Smooth muscle cell (in vitro differentiated cells): ENCODE measurements at regions not wholly inside any gene's neighbourhood (a gene's known extent, or its start where the extent isn't known, plus 50 kb on each side); places are given as distances from the start of the nearest gene placed in this dataset.

Experiments
- DNase-seq: peaks from one replicate; lab custom pipeline; 2025; ENCODE audit not compliant: unreplicated experiment; lab: John Stamatoyannopoulos, UW
- H2AFZ ChIP-seq: fragments of 200-600 bp; sonication (generic); 2 replicates; pipeline ENCODE4 v1.6.0; 2016; ENCODE audit warnings: antibody characterized with exemption, low read depth, mild to moderate bottlenecking
- H3F3A ChIP-seq: fragments of 200-600 bp; sonication (generic); 2 replicates; pipeline ENCODE4 v1.6.0; 2017; ENCODE audit warnings: antibody characterized with exemption, low read depth
- H3K27ac ChIP-seq: fragments of 200-600 bp; sonication (generic); 2 replicates; pipeline ENCODE4 v1.5.1; 2016; ENCODE audit warnings: low read depth, mild to moderate bottlenecking
- H3K27me3 ChIP-seq: fragments of 200-600 bp; sonication (generic); 2 replicates; pipeline ENCODE4 v1.6.1; 2016; ENCODE audit warnings: low read depth, mild to moderate bottlenecking
- H3K36me3 ChIP-seq: fragments of 200-600 bp; sonication (generic); 2 replicates; pipeline ENCODE4 v1.5.1; 2016; ENCODE audit warnings: low read depth
- H3K4me1 ChIP-seq: fragments of 200-600 bp; sonication (generic); 2 replicates; pipeline ENCODE4 v1.5.1; 2016; ENCODE audit warnings: low read depth
- H3K4me2 ChIP-seq: fragments of 200-600 bp; sonication (generic); 2 replicates; pipeline ENCODE4 v1.6.0; 2016; ENCODE audit warnings: mild to moderate bottlenecking
- H3K4me3 ChIP-seq: fragments of 200-600 bp; sonication (generic); 2 replicates; pipeline ENCODE4 v1.5.1; 2016; ENCODE audit warnings: mild to moderate bottlenecking
- H3K79me2 ChIP-seq: fragments of 200-600 bp; sonication (generic); 2 replicates; pipeline ENCODE4 v1.6.0; 2016; ENCODE audit warnings: low read depth, mild to moderate bottlenecking
- H3K9ac ChIP-seq: fragments of 200-600 bp; sonication (generic); 2 replicates; pipeline ENCODE4 v1.6.0; 2016; ENCODE audit warnings: low read depth
- H3K9me3 ChIP-seq: fragments of 200-600 bp; sonication (generic); replicated peaks from 2 replicates; pipeline ENCODE4 v1.5.1; 2016; ENCODE audit warnings: low read depth
- H4K20me1 ChIP-seq: fragments of 200-600 bp; sonication (generic); 2 replicates; pipeline ENCODE4 v1.6.0; 2016; ENCODE audit warnings: low read depth
- CTCF ChIP-seq: fragments of 200-600 bp; sonication (generic); IDR thresholded peaks from 2 replicates; pipeline ENCODE4 v1.5.1; 2017; ENCODE audit warnings: borderline replicate concordance, mild to moderate bottlenecking, antibody characterized with exemption; ENCODE audit not compliant: insufficient read depth, poor library complexity, severe bottlenecking
- WGBS: methylation state at CpG from one replicate; pipeline ENCODE4 v1.1.7; 2016; ENCODE audit warnings: low lambda C conversion rate; 5-methylcytosine and 5-hydroxymethylcytosine counted together

- no peak overlapping the region for H3K4me2 ChIP-seq
- H3K4me1 ChIP-seq = no peaks in the 10 kb centered on the region
- 68% methylated on average over 1 of the region's 1 CpG for WGBS
- no peaks in the 10 kb centered on the region for H4K20me1 ChIP-seq
- no peaks in the 10 kb centered on the region for H3K9me3 ChIP-seq
- H3F3A ChIP-seq = no peaks in the 10 kb centered on the region
- no peak overlapping the region for H3K9ac ChIP-seq
- no peak overlapping the region for H3K27ac ChIP-seq
- no peak overlapping the region for H2AFZ ChIP-seq
- no peaks in the 10 kb centered on the region for H3K36me3 ChIP-seq
- TF ChIP-seq CTCF = no peak
- H3K4me3 ChIP-seq = no peak overlapping the region
- H3K27me3 ChIP-seq = peaks cover 39% of the 10 kb centered on the region
- H3K79me2 ChIP-seq = no peaks in the 10 kb centered on the region
- no peak for DNase-seq
These were observed 438.3 kb downstream of the SH3GL2 start for GRCh38 chr9:18017136-18017535.

GRCh38 chr9:18018221-18018620 lies 439.4 kb downstream of the SH3GL2 start:
- no peaks in the 10 kb centered on the region for H3K79me2 ChIP-seq
- no peak overlapping the region for H3K4me2 ChIP-seq
- TF ChIP-seq CTCF = no peak
- no peak overlapping the region for H2AFZ ChIP-seq
- H3K27me3 ChIP-seq = peaks cover 33% of the 10 kb centered on the region
- no peaks in the 10 kb centered on the region for H3K4me1 ChIP-seq
- WGBS = 77% methylated on average over 2 of the region's 2 CpGs
- no peak overlapping the region for H3K9ac ChIP-seq
- H3K4me3 ChIP-seq = no peak overlapping the region
- DNase-seq = no peak
- no peaks in the 10 kb centered on the region for H4K20me1 ChIP-seq
- H3K9me3 ChIP-seq = no peaks in the 10 kb centered on the region
- no peaks in the 10 kb centered on the region for H3K36me3 ChIP-seq
- no peak overlapping the region for H3K27ac ChIP-seq
- no peaks in the 10 kb centered on the region for H3F3A ChIP-seq

DNA sequence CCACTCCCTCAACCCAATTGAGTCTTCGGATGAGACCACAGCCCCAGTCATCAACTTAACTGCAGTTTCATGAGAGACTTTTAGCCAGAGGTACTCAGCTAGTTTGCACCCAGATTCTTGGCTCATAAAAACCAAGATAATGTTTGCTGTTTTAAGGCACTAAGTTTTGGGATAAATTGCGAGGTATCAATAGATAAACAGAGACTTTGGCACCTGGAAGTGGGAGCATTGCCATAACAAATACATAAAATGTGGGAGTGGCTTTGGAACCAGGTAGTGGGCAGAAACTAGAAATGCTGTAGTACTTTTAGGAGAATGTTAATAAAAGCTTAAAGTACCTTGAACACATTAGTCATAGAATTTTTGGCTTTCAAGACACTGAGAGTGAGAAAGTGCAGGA lies 439.8 kb downstream of the SH3GL2 start:
- H4K20me1 ChIP-seq = no peaks in the 10 kb centered on the region
- TF ChIP-seq CTCF = no peak
- WGBS = 94% methylated on average over 2 of the region's 2 CpGs
- no peaks in the 10 kb centered on the region for H3K4me1 ChIP-seq
- H2AFZ ChIP-seq = no peak overlapping the region
- no peaks in the 10 kb centered on the region for H3F3A ChIP-seq
- H3K27ac ChIP-seq = no peak overlapping the region
- H3K79me2 ChIP-seq = no peaks in the 10 kb centered on the region
- H3K9me3 ChIP-seq = no peaks in the 10 kb centered on the region
- H3K36me3 ChIP-seq = no peaks in the 10 kb centered on the region
- DNase-seq = no peak
- no peak overlapping the region for H3K9ac ChIP-seq
- H3K27me3 ChIP-seq = peaks cover 28% of the 10 kb centered on the region
- no peak overlapping the region for H3K4me3 ChIP-seq
- H3K4me2 ChIP-seq = no peak overlapping the region

GRCh38 chr9:18020121-18020745 lies 441.4 kb downstream of the SH3GL2 start:
- H4K20me1 ChIP-seq = no peaks in the 10 kb centered on the region
- H3K4me1 ChIP-seq = no peaks in the 10 kb centered on the region
- WGBS = 85% methylated on average over 6 of the region's 6 CpGs
- H3K36me3 ChIP-seq = no peaks in the 10 kb centered on the region
- H3K9ac ChIP-seq = no peak overlapping the region
- H3K4me2 ChIP-seq = no peak overlapping the region
- no peak overlapping the region for H3K4me3 ChIP-seq
- H2AFZ ChIP-seq = no peak overlapping the region
- no peaks in the 10 kb centered on the region for H3K9me3 ChIP-seq
- no peak for DNase-seq
- H3K27me3 ChIP-seq = peaks cover 27% of the 10 kb centered on the region
- H3K79me2 ChIP-seq = no peaks in the 10 kb centered on the region
- TF ChIP-seq CTCF = no peak
- H3K27ac ChIP-seq = no peak overlapping the region
- no peaks in the 10 kb centered on the region for H3F3A ChIP-seq
